Hepatocyte (in vitro differentiated cells): ENCODE measurements at regions not wholly inside any gene's neighbourhood (a gene's known extent, or its start where the extent isn't known, plus 50 kb on each side); places are given as distances from the start of the nearest gene placed in this dataset.

Experiments
- CTCF ChIP-seq: fragments of 200-600 bp; sonication (generic); IDR thresholded peaks from 2 replicates; pipeline ENCODE4 v1.5.1; 2016; ENCODE audit warnings: antibody characterized with exemption, mild to moderate bottlenecking; ENCODE audit not compliant: poor library complexity
- EZH2 ChIP-seq: fragments of 200-600 bp; sonication (generic); IDR thresholded peaks from 2 replicates; pipeline ENCODE4 v1.6.1; 2016; ENCODE audit warnings: antibody characterized with exemption, mild to moderate bottlenecking, borderline replicate concordance
- EZH2phosphoT487 ChIP-seq: fragments of 200-600 bp; sonication (generic); IDR thresholded peaks from one replicate; pipeline ENCODE4 v1.6.1; 2018; ENCODE audit warnings: antibody characterized with exemption, mild to moderate bottlenecking, low read depth, moderate library complexity; ENCODE audit not compliant: unreplicated experiment, severe bottlenecking

- TF ChIP-seq EZH2phosphoT487, result no peak
- no peak for TF ChIP-seq EZH2
- no peak for TF ChIP-seq CTCF
These were observed 181.8 kb downstream of the KATNAL1 start for GRCh38 chr13:30125422-30126073.
